ENCODE measurements at regions not wholly inside any gene's neighbourhood (a gene's known extent, or its start where the extent isn't known, plus 50 kb on each side); places are given as distances from the start of the nearest gene placed in this dataset.

- no peak for DNase-seq (ENCODE audit: extremely low spot score)
- TF ChIP-seq FOXA1 (IDR thresholded peaks at IDR 0.05) (no peak), ELF4 (IDR thresholded peaks at IDR 0.05) (no peak), ARNT (IDR thresholded peaks at IDR 0.05) (no peak), FOXK2 (IDR thresholded peaks at IDR 0.05) (no peak), SUZ12 (IDR thresholded peaks at IDR 0.05) (no peak), SP1 (IDR thresholded peaks at IDR 0.05) (no peak), BHLHE40 (IDR thresholded peaks at IDR 0.05; ENCODE audit: borderline replicate concordance) (no peak), PKNOX1 (IDR thresholded peaks at IDR 0.05) (no peak), CTBP1 (IDR thresholded peaks at IDR 0.05; ENCODE audit: borderline replicate concordance) (no peak), HDGF (IDR thresholded peaks at IDR 0.05; ENCODE audit: borderline replicate concordance) (no peak)
- ChIA-PET POLR2A (no interaction called here), CTCF (no interaction called here)
Observed at GRCh38 chr16:86087896-86088230, 188.9 kb downstream of the IRF8 start.

DNA sequence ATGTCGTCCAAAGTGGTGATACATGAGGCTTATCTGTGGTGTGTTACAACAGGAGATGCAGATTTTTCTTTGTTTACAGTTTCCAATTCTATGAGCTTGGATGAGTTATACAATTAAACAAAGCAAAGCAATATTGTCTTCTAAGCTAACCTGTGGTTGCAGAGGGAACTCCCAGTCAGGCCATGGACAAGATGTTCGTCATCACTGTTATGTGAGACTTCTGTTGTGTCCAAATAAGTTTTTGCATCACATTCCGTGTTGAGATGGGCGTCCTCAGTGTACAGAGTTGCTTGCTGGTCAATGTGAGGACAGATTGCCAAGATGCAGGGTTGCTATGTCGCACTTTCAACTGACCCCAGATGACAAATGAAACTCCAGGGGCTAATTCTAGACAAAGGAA lies 189.3 kb downstream of the IRF8 start:
- CTCF ChIA-PET: no interaction called here
- TF ChIP-seq ZNF384 (IDR thresholded peaks at IDR 0.05): no peak
- TF ChIP-seq HDGF (IDR thresholded peaks at IDR 0.05; ENCODE audit: borderline replicate concordance): no peak
- no peak for TF ChIP-seq CTBP1 (IDR thresholded peaks at IDR 0.05; ENCODE audit: borderline replicate concordance)
- no peak for TF ChIP-seq FOXM1 (IDR thresholded peaks at IDR 0.05; ENCODE audit: borderline replicate concordance)
- TF ChIP-seq BHLHE40 (IDR thresholded peaks at IDR 0.05; ENCODE audit: borderline replicate concordance): no peak
- no peak for TF ChIP-seq FOXA1 (IDR thresholded peaks at IDR 0.05)
- POLR2A ChIA-PET: no interaction called here
- no peak for DNase-seq (ENCODE audit: extremely low spot score)

GRCh38 chr16:86088816-86089215 lies 189.9 kb downstream of the IRF8 start:
- TF ChIP-seq FOXA1 (IDR thresholded peaks at IDR 0.05): no peak
- no peak for TF ChIP-seq ZNF384 (IDR thresholded peaks at IDR 0.05)
- TF ChIP-seq NFRKB (IDR thresholded peaks at IDR 0.05): no peak
- TF ChIP-seq ELF4 (IDR thresholded peaks at IDR 0.05): no peak
- no peak for TF ChIP-seq HDGF (IDR thresholded peaks at IDR 0.05; ENCODE audit: borderline replicate concordance)
- no peak for TF ChIP-seq SUZ12 (IDR thresholded peaks at IDR 0.05)
- TF ChIP-seq BHLHE40 (IDR thresholded peaks at IDR 0.05; ENCODE audit: borderline replicate concordance): no peak
- no peak for TF ChIP-seq TARDBP (IDR thresholded peaks at IDR 0.05)
- TF ChIP-seq LEF1 (IDR thresholded peaks at IDR 0.05; ENCODE audit: borderline replicate concordance): no peak
- TF ChIP-seq SP1 (IDR thresholded peaks at IDR 0.05): no peak
- TF ChIP-seq CTBP1 (IDR thresholded peaks at IDR 0.05; ENCODE audit: borderline replicate concordance): no peak
- no peak for TF ChIP-seq FOXM1 (IDR thresholded peaks at IDR 0.05; ENCODE audit: borderline replicate concordance)
- TF ChIP-seq ARNT (IDR thresholded peaks at IDR 0.05): no peak
- no peak for TF ChIP-seq PKNOX1 (IDR thresholded peaks at IDR 0.05)
- no peak for TF ChIP-seq FOXK2 (IDR thresholded peaks at IDR 0.05)
- TF ChIP-seq L3MBTL2 (conservative IDR thresholded peaks at IDR 0.05): no peak
- ChIA-PET POLR2A (no interaction called here), CTCF (interaction anchor here (0.6 kb wide), 1 partner anchor 978 kb away, joined by 4 read pairs; no protein-coding TSS in a partner anchor)
- no peak for DNase-seq (ENCODE audit: extremely low spot score)

DNA sequence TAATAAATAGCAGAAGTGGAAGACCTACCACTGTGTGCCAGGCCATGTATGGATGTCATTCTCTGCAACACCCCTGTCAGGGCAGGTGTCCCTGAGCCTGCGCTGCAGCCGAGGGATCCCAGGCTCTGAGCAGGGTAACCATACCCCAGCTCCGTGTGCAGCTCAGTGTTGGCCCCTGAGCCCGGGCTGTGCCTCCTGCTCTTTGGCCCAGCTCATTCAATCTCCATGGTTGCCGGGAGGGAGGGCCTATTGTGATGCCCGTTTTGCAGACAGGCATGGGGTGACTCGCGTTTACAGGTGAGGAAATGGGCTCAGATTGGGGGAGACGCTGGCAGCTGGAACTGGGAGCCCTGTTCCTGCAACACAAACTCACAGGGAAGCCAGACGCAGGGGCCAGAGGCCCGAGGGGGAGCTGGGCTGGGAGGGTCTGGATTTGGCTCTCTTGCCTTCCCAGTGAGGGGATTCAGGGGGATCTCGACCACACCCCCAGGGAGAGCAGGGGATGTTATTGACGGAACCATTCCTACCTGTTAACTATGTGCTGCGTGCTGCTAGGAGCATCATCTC lies 190.5 kb downstream of the IRF8 start:
- TF ChIP-seq PKNOX1 (IDR thresholded peaks at IDR 0.05) (no peak), LEF1 (IDR thresholded peaks at IDR 0.05; ENCODE audit: borderline replicate concordance) (no peak), FOXM1 (IDR thresholded peaks at IDR 0.05; ENCODE audit: borderline replicate concordance) (no peak), FOXK2 (IDR thresholded peaks at IDR 0.05) (no peak), ELF4 (IDR thresholded peaks at IDR 0.05) (no peak), BHLHE40 (IDR thresholded peaks at IDR 0.05; ENCODE audit: borderline replicate concordance) (no peak), CTBP1 (IDR thresholded peaks at IDR 0.05; ENCODE audit: borderline replicate concordance) (no peak), TARDBP (IDR thresholded peaks at IDR 0.05) (no peak), FOXA1 (IDR thresholded peaks at IDR 0.05) (no peak), ARNT (IDR thresholded peaks at IDR 0.05) (no peak)
- CTCF ChIA-PET: interaction anchor here (0.6 kb wide), 1 partner anchor 977 kb away, joined by 4 read pairs; no protein-coding TSS in a partner anchor
- DNase-seq (ENCODE audit: extremely low spot score): no peak
- POLR2A ChIA-PET: no interaction called here

DNA sequence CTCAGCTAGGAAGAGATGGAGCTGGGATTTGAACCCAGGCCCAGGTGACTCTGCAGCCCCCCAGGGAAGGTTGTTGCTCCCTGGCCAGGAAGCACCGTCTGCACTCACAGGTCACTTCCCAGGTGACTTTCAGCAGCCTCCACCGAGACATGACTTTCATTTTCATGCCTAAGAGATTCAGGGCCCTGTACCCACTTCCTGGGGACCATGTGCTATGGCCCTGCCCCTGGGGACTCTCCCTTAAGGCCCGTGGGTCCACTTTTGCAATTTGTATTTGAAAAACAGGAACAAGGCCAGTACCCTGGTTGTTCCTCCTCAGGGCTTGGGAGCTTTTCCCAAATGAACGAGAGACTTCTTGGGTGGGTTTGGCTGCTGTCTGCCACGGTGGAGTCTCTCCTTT lies 191.0 kb downstream of the IRF8 start:
- no peak for TF ChIP-seq L3MBTL2 (conservative IDR thresholded peaks at IDR 0.05)
- no peak for TF ChIP-seq LEF1 (IDR thresholded peaks at IDR 0.05; ENCODE audit: borderline replicate concordance)
- no peak for TF ChIP-seq CTBP1 (IDR thresholded peaks at IDR 0.05; ENCODE audit: borderline replicate concordance)
- TF ChIP-seq PKNOX1 (IDR thresholded peaks at IDR 0.05): no peak
- no peak for TF ChIP-seq FOXK2 (IDR thresholded peaks at IDR 0.05)
- POLR2A ChIA-PET: no interaction called here
- no peak for DNase-seq (ENCODE audit: extremely low spot score)
- CTCF ChIA-PET: no interaction called here

DNA sequence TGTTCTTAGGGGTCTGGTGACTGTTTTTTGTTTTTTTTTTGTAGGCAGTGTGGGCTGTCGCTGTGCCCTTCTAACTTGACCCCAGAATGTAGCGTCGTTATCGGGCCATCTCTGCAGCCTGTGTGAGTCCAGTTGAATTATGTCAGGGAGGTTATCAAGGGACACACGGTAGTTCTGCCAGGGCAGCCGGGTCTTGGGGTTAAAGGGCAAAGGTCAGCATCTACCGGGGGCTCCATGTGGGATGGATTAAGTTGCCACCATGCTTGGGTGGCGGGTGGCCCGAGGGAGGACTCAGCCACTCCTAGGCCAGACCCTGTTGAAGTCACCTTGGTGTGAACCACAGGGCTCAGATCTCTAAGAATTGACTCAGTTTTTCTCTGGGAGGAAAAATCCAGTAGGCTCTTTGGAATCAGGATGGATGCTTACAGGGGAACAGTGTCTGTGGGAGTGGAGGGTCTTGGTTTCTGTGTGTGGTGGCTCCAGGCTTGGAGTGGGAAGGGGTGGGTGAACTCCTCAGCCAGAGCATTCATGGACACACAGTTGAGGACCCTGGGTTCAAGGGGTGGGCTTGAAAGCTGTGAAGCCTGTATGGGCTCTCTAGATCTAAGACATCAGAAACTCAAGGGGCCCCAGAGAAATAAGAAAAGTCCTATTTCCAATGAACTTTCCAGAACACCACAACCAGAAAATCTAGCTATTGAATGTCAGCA lies 191.7 kb downstream of the IRF8 start:
- DNase-seq (ENCODE audit: extremely low spot score): no peak
- ChIA-PET POLR2A (no interaction called here), CTCF (no interaction called here)
- no peak for TF ChIP-seq TARDBP (IDR thresholded peaks at IDR 0.05)
- TF ChIP-seq FOXA1 (IDR thresholded peaks at IDR 0.05): no peak
- TF ChIP-seq ARNT (IDR thresholded peaks at IDR 0.05): no peak
- no peak for TF ChIP-seq CTBP1 (IDR thresholded peaks at IDR 0.05; ENCODE audit: borderline replicate concordance)
- TF ChIP-seq ELF4 (IDR thresholded peaks at IDR 0.05): no peak
- TF ChIP-seq SUZ12 (IDR thresholded peaks at IDR 0.05): no peak
- no peak for TF ChIP-seq NFRKB (IDR thresholded peaks at IDR 0.05)
- no peak for TF ChIP-seq LEF1 (IDR thresholded peaks at IDR 0.05; ENCODE audit: borderline replicate concordance)
- TF ChIP-seq PKNOX1 (IDR thresholded peaks at IDR 0.05): no peak
- no peak for TF ChIP-seq ZNF384 (IDR thresholded peaks at IDR 0.05)
- TF ChIP-seq FOXM1 (IDR thresholded peaks at IDR 0.05; ENCODE audit: borderline replicate concordance): no peak
- no peak for TF ChIP-seq HDGF (IDR thresholded peaks at IDR 0.05; ENCODE audit: borderline replicate concordance)
- no peak for TF ChIP-seq SP1 (IDR thresholded peaks at IDR 0.05)
- no peak for TF ChIP-seq BHLHE40 (IDR thresholded peaks at IDR 0.05; ENCODE audit: borderline replicate concordance)
- no peak for TF ChIP-seq L3MBTL2 (conservative IDR thresholded peaks at IDR 0.05)
- no peak for TF ChIP-seq FOXK2 (IDR thresholded peaks at IDR 0.05)
